H1 (cell line): ENCODE measurements at regions not wholly inside any gene's neighbourhood (a gene's known extent, or its start where the extent isn't known, plus 50 kb on each side); places are given as distances from the start of the nearest gene placed in this dataset.

ENCODE experiments used
- CTCF ChIA-PET: fragments of 300-600 bp; sonication (Branson Sonifier 250); formaldehyde crosslinking; loops from one replicate; lab custom pipeline; 2021; ENCODE audit not compliant: partially characterized antibody; lab: Charles Lee
- POLR2A ChIA-PET: fragments of 300-600 bp; sonication (Branson Sonifier 250); formaldehyde crosslinking; loops from one replicate; lab custom pipeline; 2021; ENCODE audit warnings: inconsistent platforms; ENCODE audit not compliant: partially characterized antibody; lab: Charles Lee
- DNase-seq, 2 experiments: peaks; one replicate each; pipeline versions ENCODE4 v3.0.0 to v3.0.0-alpha.2; 2010 to 2022; ENCODE audit warnings: low spot score in 2 of 2, low read depth in 1 of 2, mixed read lengths in 1 of 2
- FAIRE-seq: peaks from 2 replicates; lab custom pipeline; 2011; peaks lifted over from hg19 to GRCh38; lab: Jason Lieb, UNC
- H2AFZ ChIP-seq: 2 replicates; pipeline ENCODE4 v1.8.1; 2012; ENCODE audit warnings: low read length, inconsistent platforms
- H2AK5ac ChIP-seq: 2 replicates; pipeline ENCODE4 v1.6.1; 2013; ENCODE audit warnings: low read depth, low read length
- H2BK120ac ChIP-seq: replicated peaks from 2 replicates; pipeline ENCODE3; 2013; ENCODE audit warnings: low read depth, low read length, inconsistent platforms
- H2BK12ac ChIP-seq: 2 replicates; pipeline ENCODE4 v1.6.1; 2013; ENCODE audit warnings: low read depth, low read length
- H2BK15ac ChIP-seq: 2 replicates; pipeline ENCODE4 v1.6.1; 2013; ENCODE audit warnings: low read length
- H2BK20ac ChIP-seq: 2 replicates; pipeline ENCODE4 v1.6.1; 2013; ENCODE audit warnings: low read length
- H2BK5ac ChIP-seq: 2 replicates; pipeline ENCODE4 v1.6.1; 2013; ENCODE audit warnings: low read depth, low read length
- H3K14ac ChIP-seq: 2 replicates; pipeline ENCODE4 v1.6.1; 2013; ENCODE audit warnings: inconsistent platforms; ENCODE audit not compliant: insufficient read length
- H3K18ac ChIP-seq: 2 replicates; pipeline ENCODE4 v1.6.1; 2013; ENCODE audit warnings: low read length; ENCODE audit errors: extremely low read depth
- H3K23ac ChIP-seq: 2 replicates; pipeline ENCODE4 v1.6.1; 2013; ENCODE audit warnings: inconsistent platforms; ENCODE audit not compliant: insufficient read length
- H3K23me2 ChIP-seq: 2 replicates; pipeline ENCODE4 v1.6.1; 2013; ENCODE audit warnings: low read depth, low read length
- H3K27ac ChIP-seq: 2 replicates; pipeline ENCODE4 v1.6.1; 2011; ENCODE audit warnings: low read depth, low read length, inconsistent platforms
- H3K27me3 ChIP-seq, 4 experiments: replicated peaks in 1 of 4; 1 replicate in 1 of 4; 2 replicates in 3 of 4; pipeline versions ENCODE4 v1.6.1 to v1.8.1; 2011 to 2013; ENCODE audit warnings: low read length in 3 of 4, mild to moderate bottlenecking in 3 of 4, inconsistent platforms in 2 of 4, mixed read lengths in 2 of 4, moderate library complexity in 1 of 4; ENCODE audit not compliant: control insufficient read depth in 3 of 4, insufficient read depth in 3 of 4; ENCODE audit errors: extremely low read depth in 1 of 4
- H3K36me3 ChIP-seq, 4 experiments: 2 replicates each; pipeline versions ENCODE4 v1.6.1 to v1.8.1; 2011 to 2013; ENCODE audit warnings: mild to moderate bottlenecking in 4 of 4, low read length in 3 of 4, moderate library complexity in 2 of 4, control low read depth in 1 of 4, inconsistent platforms in 1 of 4; ENCODE audit not compliant: insufficient read depth in 4 of 4, control insufficient read depth in 2 of 4
- H3K4ac ChIP-seq: replicated peaks from 2 replicates; pipeline ENCODE3; 2013; ENCODE audit warnings: low read length, low read depth, mixed read lengths, inconsistent platforms; ENCODE audit not compliant: insufficient read length
- H3K4me1 ChIP-seq, 4 experiments: replicated peaks in 1 of 4; 1 replicate in 1 of 4; 2 replicates in 3 of 4; pipeline versions ENCODE4 v1.6.1 to v1.8.1; 2011 to 2013; ENCODE audit warnings: low read length in 3 of 4, inconsistent platforms in 2 of 4, mixed read lengths in 1 of 4; ENCODE audit not compliant: insufficient read depth in 4 of 4, control insufficient read depth in 3 of 4
- H3K4me2 ChIP-seq, 2 experiments: 2 replicates each; pipeline versions ENCODE4 v1.6.1 to v1.8.1; 2011 to 2013; ENCODE audit warnings: low read depth in 2 of 2, low read length in 2 of 2, control low read depth in 1 of 2, inconsistent platforms in 1 of 2, mild to moderate bottlenecking in 1 of 2; ENCODE audit not compliant: insufficient read depth in 1 of 2
- H3K4me3 ChIP-seq, 4 experiments: fragments of 200-600, 300-600 bp in 1 of 4; sonication (generic), shearing (Covaris generic), sonication (Bioruptor Twin) in 1 of 4; 2 replicates each; pipeline versions ENCODE4 v1.5.1 to v1.8.1; 2011 to 2016; ENCODE audit warnings: low read length in 4 of 4, low read depth in 3 of 4, control low read depth in 2 of 4, inconsistent platforms in 2 of 4, mild to moderate bottlenecking in 2 of 4, mixed read lengths in 1 of 4, moderate library complexity in 1 of 4; ENCODE audit not compliant: insufficient read depth in 2 of 4; ENCODE audit errors: extremely low read depth in 1 of 4
- H3K56ac ChIP-seq: replicated peaks from 2 replicates; pipeline ENCODE3; 2013; ENCODE audit warnings: low read depth, mild to moderate bottlenecking, mixed read lengths, low read length, inconsistent platforms; ENCODE audit not compliant: insufficient read length
- H3K79me1 ChIP-seq: 2 replicates; pipeline ENCODE4 v1.6.1; 2013; ENCODE audit warnings: low read depth, low read length, control low read depth
- H3K79me2 ChIP-seq, 2 experiments: 2 replicates each; pipeline versions ENCODE4 v1.6.1 to v1.8.1; 2012 to 2013; ENCODE audit warnings: low read length in 2 of 2, mild to moderate bottlenecking in 2 of 2, inconsistent platforms in 1 of 2; ENCODE audit not compliant: insufficient read depth in 2 of 2, control insufficient read depth in 1 of 2
- H3K9ac ChIP-seq, 4 experiments: replicated peaks in 1 of 4; 1 replicate in 1 of 4; 2 replicates in 3 of 4; pipeline versions ENCODE4 v1.6.1 to v1.8.1; 2011 to 2013; ENCODE audit warnings: low read depth in 3 of 4, low read length in 3 of 4, control low read depth in 2 of 4, mild to moderate bottlenecking in 2 of 4, moderate library complexity in 2 of 4, inconsistent platforms in 1 of 4; ENCODE audit errors: extremely low read depth in 1 of 4
- H3K9me3 ChIP-seq, 2 experiments: 2 replicates each; pipeline versions ENCODE4 v1.6.1 to v1.8.1; 2012 to 2013; ENCODE audit warnings: mild to moderate bottlenecking in 2 of 2, moderate library complexity in 2 of 2, control low read depth in 1 of 2, inconsistent platforms in 1 of 2, low read depth in 1 of 2, low read length in 1 of 2, mixed read lengths in 1 of 2; ENCODE audit not compliant: insufficient read depth in 2 of 2
- H4K20me1 ChIP-seq, 2 experiments: replicated peaks in 1 of 2; 2 replicates each; pipeline versions ENCODE3 to v1.8.1; 2011 to 2013; ENCODE audit warnings: inconsistent platforms in 2 of 2, low read length in 2 of 2, mild to moderate bottlenecking in 1 of 2; ENCODE audit not compliant: insufficient read depth in 2 of 2, control insufficient read depth in 1 of 2
- H4K5ac ChIP-seq: 2 replicates; pipeline ENCODE4 v1.6.1; 2013; ENCODE audit warnings: low read length, low read depth, mixed read lengths, inconsistent platforms; ENCODE audit not compliant: insufficient read length
- H4K8ac ChIP-seq: 2 replicates; pipeline ENCODE4 v1.8.0; 2013; ENCODE audit warnings: mild to moderate bottlenecking, moderate library complexity, low read length, inconsistent platforms; ENCODE audit not compliant: insufficient read depth; ENCODE audit errors: extremely low read depth
- H4K91ac ChIP-seq: replicated peaks from 2 replicates; pipeline ENCODE3; 2013; ENCODE audit warnings: low read length, mixed read lengths, inconsistent platforms; ENCODE audit not compliant: insufficient read length
- CHD2 ChIP-seq: IDR thresholded peaks from 2 replicates; pipeline ENCODE4 v1.6.1; 2012; ENCODE audit warnings: low read length, improper control_type of control experiment
- HDAC2 ChIP-seq, 2 experiments: fragments of 300-600 bp in 1 of 2; sonication (generic) in 1 of 2; IDR thresholded peaks; 2 replicates each; pipeline ENCODE4 v1.6.1; 2011 to 2012; ENCODE audit warnings: low read depth in 2 of 2, low read length in 2 of 2, mild to moderate bottlenecking in 2 of 2, moderate library complexity in 2 of 2, borderline replicate concordance in 1 of 2, inconsistent platforms in 1 of 2
- KDM1A ChIP-seq: fragments of 200-600, 300-600 bp; sonication (generic); IDR thresholded peaks from 2 replicates; pipeline ENCODE4 v1.7.1; 2016; ENCODE audit warnings: mild to moderate bottlenecking, low read length, borderline replicate concordance
- KDM5A ChIP-seq: fragments of 200-600 bp; IDR thresholded peaks from 2 replicates; pipeline ENCODE4 v1.7.1; 2012; ENCODE audit warnings: mild to moderate bottlenecking, low read length, inconsistent platforms, mixed read lengths
- MAFK ChIP-seq: IDR thresholded peaks from 2 replicates; pipeline ENCODE4 v1.6.1; 2012; ENCODE audit warnings: low read depth, mild to moderate bottlenecking, improper control_type of control experiment, low read length
- NRF1 ChIP-seq: IDR thresholded peaks from 2 replicates; pipeline ENCODE4 v1.6.1; 2011; ENCODE audit warnings: mild to moderate bottlenecking, low read depth, low read length, improper control_type of control experiment
- PHF8 ChIP-seq: fragments of 200-600 bp; sonication (generic); conservative IDR thresholded peaks from 2 replicates; pipeline ENCODE4 v1.7.1; 2012; ENCODE audit warnings: low read depth, mild to moderate bottlenecking, inconsistent platforms, low read length, moderate library complexity
- SP2 ChIP-seq: IDR thresholded peaks from 2 replicates; pipeline ENCODE4 v1.6.1; 2012; ENCODE audit warnings: mild to moderate bottlenecking, low read length, inconsistent platforms
- TBP ChIP-seq: IDR thresholded peaks from 2 replicates; pipeline ENCODE4 v1.6.1; 2011; ENCODE audit warnings: low read depth, low read length, improper control_type of control experiment
- WGBS, 2 experiments: shearing (Covaris generic) in 1 of 2; methylation state at CpG; one replicate each; pipeline versions ENCODE4 v1.1.6 to v1.1.7; 2013 to 2015; ENCODE audit warnings: low lambda C conversion rate in 2 of 2, mixed read lengths in 2 of 2, inconsistent platforms in 1 of 2, low coverage in 1 of 2, missing lambda C conversion rate in 1 of 2; ENCODE audit not compliant: insufficient replicate concordance in 2 of 2, insufficient coverage in 1 of 2, insufficient read length in 1 of 2; ENCODE audit errors: extremely low coverage in 1 of 2, missing lambda C conversion rate in 1 of 2; 5-methylcytosine and 5-hydroxymethylcytosine counted together

- 88% methylated on average over 1 of the region's 1 CpG; no CpG with 5 or more reads in 1 of the 2 experiments for WGBS, 2 experiments
- Histone ChIP-seq H3K4ac (no peak overlapping the region), H4K8ac (no peak overlapping the region), H3K4me2 (no peak overlapping the region), H2BK12ac (no peak overlapping the region), H4K5ac (no peak overlapping the region), H3K4me3 (no peak overlapping the region), H2BK120ac (no peak overlapping the region), H2BK20ac (no peak overlapping the region), H2BK15ac (no peak overlapping the region), H3K79me2 (no peaks in the 10 kb centered on the region), H3K27ac (no peak overlapping the region), H4K20me1 (no peaks in the 10 kb centered on the region), H3K56ac (no peak overlapping the region), H3K18ac (no peak overlapping the region), H3K79me1 (no peaks in the 10 kb centered on the region), H3K14ac (no peak overlapping the region), H3K27me3 (no peaks in the 10 kb centered on the region), H3K23ac (no peak overlapping the region), H4K91ac (no peak overlapping the region), H3K23me2 (no peaks in the 10 kb centered on the region), H2AK5ac (no peak overlapping the region), H3K4me1 (no peaks in the 10 kb centered on the region), H2AFZ (no peak overlapping the region), H3K9ac (no peak overlapping the region), H3K36me3 (no peaks in the 10 kb centered on the region), H3K9me3 (no peaks in the 10 kb centered on the region), H2BK5ac (no peak overlapping the region)
- DNase-seq (no peak), FAIRE-seq (no peak)
- ChIA-PET POLR2A (interaction anchor here (1.0 kb wide), 1 partner anchor 444 kb away, joined by 3 read pairs; the partner anchor contains the start of gene XXYLT1), CTCF (no interaction called here)
- TF ChIP-seq PHF8 (no peak), KDM1A (no peak), SP2 (no peak), TBP (no peak), MAFK (no peak), KDM5A (no peak), NRF1 (no peak), HDAC2 (IDR thresholded peaks at IDR 0.05; ENCODE audit: borderline replicate concordance in 1 of 2, low read depth in 2 of 2, low read length in 2 of 2) (no peak), CHD2 (no peak)
Observed at GRCh38 chr3:194827486-194827885, 141.8 kb downstream of the FAM43A start.
